A673 (cell line): ENCODE measurements at regions not wholly inside any gene's neighbourhood (a gene's known extent, or its start where the extent isn't known, plus 50 kb on each side); places are given as distances from the start of the nearest gene placed in this dataset.

ENCODE experiments used
- EZH2 ChIP-seq: fragments of 200-600 bp; sonication (generic); IDR thresholded peaks from 2 replicates; pipeline ENCODE4 v1.6.1; 2017; ENCODE audit warnings: borderline replicate concordance, low read depth, mild to moderate bottlenecking, mixed read lengths, antibody characterized with exemption, low read length; ENCODE audit not compliant: poor library complexity, severe bottlenecking
- TF ChIP-seq, protein P1 (sequence below): fragments of 300-800, 200-600 bp; sonication (generic); conservative IDR thresholded peaks from 2 replicates; pipeline ENCODE4 v1.5.1; 2017; ENCODE audit warnings: low read depth, mild to moderate bottlenecking, antibody characterized with exemption, low read length, moderate library complexity, mixed read lengths

DNA sequence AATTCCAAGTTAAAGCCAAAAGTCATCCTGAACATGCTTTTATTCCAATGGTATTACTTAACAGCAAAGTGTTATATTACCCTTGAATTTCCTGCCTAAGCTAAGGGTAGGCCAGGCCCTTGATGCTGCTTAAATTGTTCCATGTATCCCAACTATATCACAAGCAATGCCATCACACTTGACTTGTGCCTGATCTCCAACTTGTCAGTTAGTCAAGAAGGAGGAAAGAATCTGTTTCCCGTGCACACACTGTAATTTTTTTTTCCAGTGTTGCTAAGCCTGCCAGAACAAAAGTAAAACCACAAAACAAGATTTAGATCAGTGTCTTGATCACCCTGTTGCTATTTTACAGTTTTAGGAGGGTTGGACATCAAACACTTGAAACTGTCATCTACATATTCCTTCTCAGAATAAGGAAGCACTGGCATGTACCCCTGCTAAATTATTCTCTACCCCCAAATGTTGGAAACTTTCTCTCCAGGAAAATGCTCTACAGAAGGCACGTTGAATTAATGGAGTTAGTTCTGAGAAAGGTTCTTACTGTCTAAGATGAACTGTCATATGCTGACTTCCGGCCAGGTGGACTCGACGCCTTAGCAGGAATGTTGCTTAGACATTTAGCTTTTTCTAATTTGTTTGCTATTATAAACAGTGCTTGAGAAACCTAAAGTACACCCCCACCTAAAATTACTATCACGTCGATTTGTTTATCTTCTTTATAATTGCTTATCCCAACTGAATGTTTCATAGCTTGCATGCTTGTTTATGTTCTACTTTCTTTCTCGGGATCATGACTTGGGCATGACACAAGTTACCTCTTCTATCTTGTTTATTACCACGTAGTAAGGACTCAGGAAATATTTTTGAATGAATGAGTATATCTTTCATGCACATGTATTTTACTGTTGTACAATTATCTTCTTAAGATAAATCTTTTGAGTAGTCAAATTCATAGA, 105.5 kb upstream of the ZNF438 start:
- TF ChIP-seq, protein P1, sequence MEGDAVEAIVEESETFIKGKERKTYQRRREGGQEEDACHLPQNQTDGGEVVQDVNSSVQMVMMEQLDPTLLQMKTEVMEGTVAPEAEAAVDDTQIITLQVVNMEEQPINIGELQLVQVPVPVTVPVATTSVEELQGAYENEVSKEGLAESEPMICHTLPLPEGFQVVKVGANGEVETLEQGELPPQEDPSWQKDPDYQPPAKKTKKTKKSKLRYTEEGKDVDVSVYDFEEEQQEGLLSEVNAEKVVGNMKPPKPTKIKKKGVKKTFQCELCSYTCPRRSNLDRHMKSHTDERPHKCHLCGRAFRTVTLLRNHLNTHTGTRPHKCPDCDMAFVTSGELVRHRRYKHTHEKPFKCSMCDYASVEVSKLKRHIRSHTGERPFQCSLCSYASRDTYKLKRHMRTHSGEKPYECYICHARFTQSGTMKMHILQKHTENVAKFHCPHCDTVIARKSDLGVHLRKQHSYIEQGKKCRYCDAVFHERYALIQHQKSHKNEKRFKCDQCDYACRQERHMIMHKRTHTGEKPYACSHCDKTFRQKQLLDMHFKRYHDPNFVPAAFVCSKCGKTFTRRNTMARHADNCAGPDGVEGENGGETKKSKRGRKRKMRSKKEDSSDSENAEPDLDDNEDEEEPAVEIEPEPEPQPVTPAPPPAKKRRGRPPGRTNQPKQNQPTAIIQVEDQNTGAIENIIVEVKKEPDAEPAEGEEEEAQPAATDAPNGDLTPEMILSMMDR = no peak
- no peak for TF ChIP-seq EZH2
